Smooth muscle cell (in vitro differentiated cells): ENCODE measurements at regions not wholly inside any gene's neighbourhood (a gene's known extent, or its start where the extent isn't known, plus 50 kb on each side); places are given as distances from the start of the nearest gene placed in this dataset.

ENCODE experiments used
- DNase-seq: peaks from one replicate; lab custom pipeline; 2025; ENCODE audit not compliant: unreplicated experiment; lab: John Stamatoyannopoulos, UW
- H2AFZ ChIP-seq: fragments of 200-600 bp; sonication (generic); 2 replicates; pipeline ENCODE4 v1.6.0; 2016; ENCODE audit warnings: antibody characterized with exemption, low read depth, mild to moderate bottlenecking
- H3F3A ChIP-seq: fragments of 200-600 bp; sonication (generic); 2 replicates; pipeline ENCODE4 v1.6.0; 2017; ENCODE audit warnings: antibody characterized with exemption, low read depth
- H3K27ac ChIP-seq: fragments of 200-600 bp; sonication (generic); 2 replicates; pipeline ENCODE4 v1.5.1; 2016; ENCODE audit warnings: low read depth, mild to moderate bottlenecking
- H3K27me3 ChIP-seq: fragments of 200-600 bp; sonication (generic); 2 replicates; pipeline ENCODE4 v1.6.1; 2016; ENCODE audit warnings: low read depth, mild to moderate bottlenecking
- H3K36me3 ChIP-seq: fragments of 200-600 bp; sonication (generic); 2 replicates; pipeline ENCODE4 v1.5.1; 2016; ENCODE audit warnings: low read depth
- H3K4me1 ChIP-seq: fragments of 200-600 bp; sonication (generic); 2 replicates; pipeline ENCODE4 v1.5.1; 2016; ENCODE audit warnings: low read depth
- H3K4me2 ChIP-seq: fragments of 200-600 bp; sonication (generic); 2 replicates; pipeline ENCODE4 v1.6.0; 2016; ENCODE audit warnings: mild to moderate bottlenecking
- H3K4me3 ChIP-seq: fragments of 200-600 bp; sonication (generic); 2 replicates; pipeline ENCODE4 v1.5.1; 2016; ENCODE audit warnings: mild to moderate bottlenecking
- H3K79me2 ChIP-seq: fragments of 200-600 bp; sonication (generic); 2 replicates; pipeline ENCODE4 v1.6.0; 2016; ENCODE audit warnings: low read depth, mild to moderate bottlenecking
- H3K9ac ChIP-seq: fragments of 200-600 bp; sonication (generic); 2 replicates; pipeline ENCODE4 v1.6.0; 2016; ENCODE audit warnings: low read depth
- H3K9me3 ChIP-seq: fragments of 200-600 bp; sonication (generic); replicated peaks from 2 replicates; pipeline ENCODE4 v1.5.1; 2016; ENCODE audit warnings: low read depth
- H4K20me1 ChIP-seq: fragments of 200-600 bp; sonication (generic); 2 replicates; pipeline ENCODE4 v1.6.0; 2016; ENCODE audit warnings: low read depth
- CTCF ChIP-seq: fragments of 200-600 bp; sonication (generic); IDR thresholded peaks from 2 replicates; pipeline ENCODE4 v1.5.1; 2017; ENCODE audit warnings: borderline replicate concordance, mild to moderate bottlenecking, antibody characterized with exemption; ENCODE audit not compliant: insufficient read depth, poor library complexity, severe bottlenecking
- WGBS: methylation state at CpG from one replicate; pipeline ENCODE4 v1.1.7; 2016; ENCODE audit warnings: low lambda C conversion rate; 5-methylcytosine and 5-hydroxymethylcytosine counted together

- no peak for TF ChIP-seq CTCF
Measured at GRCh38 chr14:76304536-76305267, 71.2 kb upstream of the ESRRB start.

GRCh38 chr14:76305268-76305826 is 70.6 kb upstream of the ESRRB start:
- H3K36me3 ChIP-seq = no peaks in the 10 kb centered on the region
- H3K4me2 ChIP-seq = no peak overlapping the region
- no peaks in the 10 kb centered on the region for H3K9me3 ChIP-seq
- H4K20me1 ChIP-seq = no peaks in the 10 kb centered on the region
- H3K4me1 ChIP-seq = peaks cover 5% of the 10 kb centered on the region
- H3K79me2 ChIP-seq = no peaks in the 10 kb centered on the region
- H3F3A ChIP-seq = no peaks in the 10 kb centered on the region
- H3K27me3 ChIP-seq = peaks cover 25% of the 10 kb centered on the region
- no peak overlapping the region for H3K27ac ChIP-seq
- H3K9ac ChIP-seq = no peak overlapping the region
- DNase-seq = no peak
- TF ChIP-seq CTCF = no peak
- H2AFZ ChIP-seq = no peak overlapping the region
- H3K4me3 ChIP-seq = no peak overlapping the region
- 84% methylated on average over 11 of the region's 11 CpGs for WGBS

More at GRCh38 chr14:76304536-76305267, 71.2 kb upstream of the ESRRB start:
- DNase-seq = no peak
- Histone ChIP-seq H3K27ac (no peak overlapping the region), H3K27me3 (peaks cover 18% of the 10 kb centered on the region), H3K4me3 (no peak overlapping the region), H3F3A (no peaks in the 10 kb centered on the region), H3K9me3 (no peaks in the 10 kb centered on the region), H3K79me2 (no peaks in the 10 kb centered on the region), H3K4me2 (no peak overlapping the region), H2AFZ (no peak overlapping the region), H3K36me3 (no peaks in the 10 kb centered on the region), H3K9ac (no peak overlapping the region), H4K20me1 (no peaks in the 10 kb centered on the region), H3K4me1 (no peaks in the 10 kb centered on the region)
- 89% methylated on average over 7 of the region's 7 CpGs for WGBS

GRCh38 chr14:76306131-76306530 is 69.8 kb upstream of the ESRRB start:
- TF ChIP-seq CTCF = no peak
- H3K27ac ChIP-seq = no peak overlapping the region
- H3F3A ChIP-seq = no peaks in the 10 kb centered on the region
- WGBS = 90% methylated on average over 12 of the region's 12 CpGs
- H3K4me3 ChIP-seq = no peak overlapping the region
- DNase-seq = no peak
- no peaks in the 10 kb centered on the region for H4K20me1 ChIP-seq
- H3K4me1 ChIP-seq = peaks cover 10% of the 10 kb centered on the region
- H3K36me3 ChIP-seq = no peaks in the 10 kb centered on the region
- H3K79me2 ChIP-seq = no peaks in the 10 kb centered on the region
- H3K27me3 ChIP-seq = peaks cover 25% of the 10 kb centered on the region
- H2AFZ ChIP-seq = no peak overlapping the region
- H3K9ac ChIP-seq = no peak overlapping the region
- no peaks in the 10 kb centered on the region for H3K9me3 ChIP-seq
- H3K4me2 ChIP-seq = no peak overlapping the region
